GM12873 (cell line): ENCODE measurements at regions not wholly inside any gene's neighbourhood (a gene's known extent, or its start where the extent isn't known, plus 50 kb on each side); places are given as distances from the start of the nearest gene placed in this dataset.

ENCODE experiments used
- TF ChIP-seq, protein P1 (sequence below): IDR thresholded peaks from 2 replicates; pipeline ENCODE4 v1.5.1; 2012; ENCODE audit warnings: low read depth, mild to moderate bottlenecking, moderate library complexity, low read length, control low read depth; ENCODE audit not compliant: insufficient read depth; ENCODE audit errors: missing control alignments

DNA sequence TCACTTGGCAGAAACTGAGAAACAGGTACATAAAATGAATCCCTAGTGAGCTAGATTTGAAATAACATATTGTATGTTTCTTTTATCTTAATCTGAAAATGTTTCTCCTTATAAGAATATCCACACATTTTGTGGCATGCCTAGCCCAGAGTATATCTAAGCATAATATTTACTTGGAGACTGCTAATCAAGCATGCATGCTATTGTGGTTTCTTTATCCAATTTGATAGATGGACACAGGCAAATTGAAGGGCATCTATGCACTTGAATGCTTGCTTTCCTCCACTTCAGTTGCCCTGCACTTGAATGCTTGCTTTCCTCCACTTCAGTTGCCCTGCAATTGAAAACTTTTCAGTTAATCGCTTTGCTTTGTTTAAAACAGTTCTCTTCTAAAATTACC lies 729.8 kb downstream of the TBC1D32 start:
- TF ChIP-seq, protein P1, sequence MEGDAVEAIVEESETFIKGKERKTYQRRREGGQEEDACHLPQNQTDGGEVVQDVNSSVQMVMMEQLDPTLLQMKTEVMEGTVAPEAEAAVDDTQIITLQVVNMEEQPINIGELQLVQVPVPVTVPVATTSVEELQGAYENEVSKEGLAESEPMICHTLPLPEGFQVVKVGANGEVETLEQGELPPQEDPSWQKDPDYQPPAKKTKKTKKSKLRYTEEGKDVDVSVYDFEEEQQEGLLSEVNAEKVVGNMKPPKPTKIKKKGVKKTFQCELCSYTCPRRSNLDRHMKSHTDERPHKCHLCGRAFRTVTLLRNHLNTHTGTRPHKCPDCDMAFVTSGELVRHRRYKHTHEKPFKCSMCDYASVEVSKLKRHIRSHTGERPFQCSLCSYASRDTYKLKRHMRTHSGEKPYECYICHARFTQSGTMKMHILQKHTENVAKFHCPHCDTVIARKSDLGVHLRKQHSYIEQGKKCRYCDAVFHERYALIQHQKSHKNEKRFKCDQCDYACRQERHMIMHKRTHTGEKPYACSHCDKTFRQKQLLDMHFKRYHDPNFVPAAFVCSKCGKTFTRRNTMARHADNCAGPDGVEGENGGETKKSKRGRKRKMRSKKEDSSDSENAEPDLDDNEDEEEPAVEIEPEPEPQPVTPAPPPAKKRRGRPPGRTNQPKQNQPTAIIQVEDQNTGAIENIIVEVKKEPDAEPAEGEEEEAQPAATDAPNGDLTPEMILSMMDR, result no peak

- TF ChIP-seq, protein P1, result no peak
Observed at GRCh38 chr6:120590611-120591010, 743.7 kb downstream of the TBC1D32 start.

DNA sequence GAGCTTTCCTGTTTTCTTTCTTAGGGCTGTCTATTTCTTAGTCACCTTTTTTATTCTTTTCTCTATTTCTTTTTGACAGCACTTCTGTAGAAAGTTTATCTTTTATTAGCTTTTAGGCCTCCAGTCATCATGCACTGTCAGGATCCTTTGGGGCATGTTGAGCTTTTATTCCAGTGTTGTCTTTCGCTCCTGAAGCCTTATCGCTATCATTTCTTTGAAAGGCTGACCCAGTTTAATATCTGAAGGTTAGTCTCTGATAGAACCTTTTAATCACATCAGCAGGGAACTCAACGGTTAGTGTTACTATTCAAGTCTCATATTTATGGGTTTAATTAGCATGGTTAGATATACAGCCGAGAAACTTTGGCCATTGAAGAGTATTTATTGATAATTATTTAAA lies 745.9 kb downstream of the TBC1D32 start:
- TF ChIP-seq, protein P1, result no peak

- TF ChIP-seq, protein P1, result no peak
Observed at GRCh38 chr6:120587381-120587780, 746.9 kb downstream of the TBC1D32 start.

- TF ChIP-seq, protein P1, result no peak
Observed at GRCh38 chr6:120584111-120584760, 750.0 kb downstream of the TBC1D32 start.

- TF ChIP-seq, protein P1, result no peak
Observed at GRCh38 chr6:120576061-120576460, 758.2 kb downstream of the TBC1D32 start.

GRCh38 chr6:120569714-120570113 lies 764.6 kb downstream of the TBC1D32 start:
- TF ChIP-seq, protein P1, result no peak

DNA sequence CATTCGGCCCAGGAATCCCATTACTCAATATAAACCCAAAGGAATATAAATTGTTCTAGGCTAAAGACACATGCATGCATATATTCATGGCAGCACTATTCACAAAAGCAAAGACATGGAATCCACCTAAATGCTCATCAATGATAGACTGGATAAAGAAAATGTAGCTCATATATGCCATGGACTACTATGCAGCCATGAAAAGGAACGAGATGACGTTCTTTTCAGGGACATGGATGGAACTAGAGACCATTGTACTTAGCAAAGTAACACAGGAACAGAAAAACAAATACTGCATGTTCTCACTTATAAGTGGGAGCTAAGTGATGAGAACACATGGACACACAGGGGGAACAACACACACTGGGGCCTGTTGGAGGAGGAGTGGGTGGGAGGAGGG lies 769.5 kb downstream of the TBC1D32 start:
- TF ChIP-seq, protein P1, result no peak
